ENCODE measurements at regions not wholly inside any gene's neighbourhood (a gene's known extent, or its start where the extent isn't known, plus 50 kb on each side); places are given as distances from the start of the nearest gene placed in this dataset.
A peak's percentile ranks its signal among the peaks of the same experiment; 100 is the strongest.
"Not testable (repeated sequence)": the region's sequence is repeated elsewhere in the genome, so short reads cannot be mapped to it uniquely, and the experiment has no call there.

GRCh38 chr21:20882462-20883407, 115.5 kb upstream of the NCAM2 start:
- peak in 1 of 2 experiments; percentile 15 for DNase-seq

GRCh38 chr21:20883408-20883800, 114.8 kb upstream of the NCAM2 start:
- no peak for DNase-seq

DNA sequence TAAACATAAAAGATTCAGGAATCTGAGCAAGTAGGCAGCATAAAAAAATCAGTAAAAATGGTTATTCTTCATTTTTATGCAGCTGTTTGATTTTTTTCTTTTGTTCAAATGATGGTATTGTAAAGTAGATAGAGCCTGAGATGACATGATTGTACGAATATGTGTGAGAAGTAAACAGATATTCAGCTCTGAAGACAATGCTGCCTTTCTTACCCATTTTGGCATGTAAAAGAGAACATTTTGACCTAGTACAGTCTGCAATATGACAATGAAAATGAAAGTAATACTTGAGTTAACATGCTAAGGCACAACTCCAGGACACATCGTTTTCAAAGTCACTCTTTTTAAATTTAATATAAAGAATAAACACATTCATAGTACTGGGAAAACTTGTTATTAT, 95.7 kb upstream of the NCAM2 start:
- DNase-seq = no peak

GRCh38 chr21:20902998-20903397, 95.2 kb upstream of the NCAM2 start:
- DNase-seq = no peak

DNA sequence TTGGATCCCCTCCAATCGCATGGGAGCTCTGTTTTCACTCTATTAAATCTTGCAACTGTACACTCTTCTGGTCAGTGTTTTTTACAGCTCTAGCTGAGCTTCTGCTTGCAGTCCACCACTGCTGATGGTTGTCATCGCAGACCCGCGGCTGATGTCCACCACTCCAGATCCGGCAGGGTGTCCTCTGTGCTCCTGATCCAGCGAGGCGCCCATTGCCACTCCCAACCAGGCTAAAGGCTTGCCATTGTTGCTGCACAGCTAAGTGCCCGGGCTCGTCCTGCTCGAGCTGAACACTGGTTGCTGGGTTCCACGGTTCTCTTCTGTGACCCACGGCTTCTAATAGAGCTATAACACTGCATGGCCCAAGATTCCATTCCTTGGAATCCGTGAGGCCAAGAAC, 70.7 kb upstream of the NCAM2 start:
- DNase-seq = not testable (repeated sequence)

GRCh38 chr21:20942523-20942922, 55.7 kb upstream of the NCAM2 start:
- DNase-seq = no peak

DNA sequence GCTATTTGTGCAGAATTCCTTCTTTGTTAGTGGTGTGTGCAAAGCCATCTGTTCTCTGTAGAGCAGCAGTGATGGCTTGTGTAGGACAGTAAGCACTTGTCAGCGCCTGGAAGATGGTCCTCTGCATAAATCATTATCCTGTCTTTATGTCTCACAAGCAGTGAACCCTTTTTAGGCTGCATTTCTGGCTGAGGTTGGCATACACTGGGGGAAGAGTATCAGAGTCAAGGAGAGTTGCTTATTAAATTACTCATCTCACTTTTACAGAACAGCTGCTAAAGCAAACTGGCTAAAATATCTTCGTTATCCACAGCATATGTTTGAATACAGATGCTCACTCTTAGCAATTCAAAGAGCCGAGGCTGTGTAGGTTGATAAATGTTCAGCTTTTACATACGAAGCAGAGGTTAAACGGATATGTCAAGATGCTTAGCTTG, 54.6 kb upstream of the NCAM2 start:
- no peak for DNase-seq

DNA sequence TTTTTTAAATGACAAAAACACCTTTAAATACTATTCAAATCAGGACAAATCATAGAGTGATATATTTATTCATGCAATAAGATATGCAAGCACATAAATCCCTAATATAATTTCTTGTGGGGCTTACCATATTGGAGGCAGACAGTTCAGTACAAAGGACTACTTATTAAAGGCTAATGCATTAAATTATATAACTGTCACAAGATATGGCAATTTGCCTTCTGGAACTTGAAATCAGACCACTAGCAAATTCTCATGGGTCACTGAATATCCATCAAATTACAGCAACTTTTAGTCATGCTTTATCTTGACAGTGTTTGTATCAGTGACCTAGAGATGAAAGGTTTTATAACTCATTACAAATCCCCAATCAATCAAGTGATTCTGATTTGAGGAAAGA, 54.1 kb upstream of the NCAM2 start:
- DNase-seq = no peak

DNA sequence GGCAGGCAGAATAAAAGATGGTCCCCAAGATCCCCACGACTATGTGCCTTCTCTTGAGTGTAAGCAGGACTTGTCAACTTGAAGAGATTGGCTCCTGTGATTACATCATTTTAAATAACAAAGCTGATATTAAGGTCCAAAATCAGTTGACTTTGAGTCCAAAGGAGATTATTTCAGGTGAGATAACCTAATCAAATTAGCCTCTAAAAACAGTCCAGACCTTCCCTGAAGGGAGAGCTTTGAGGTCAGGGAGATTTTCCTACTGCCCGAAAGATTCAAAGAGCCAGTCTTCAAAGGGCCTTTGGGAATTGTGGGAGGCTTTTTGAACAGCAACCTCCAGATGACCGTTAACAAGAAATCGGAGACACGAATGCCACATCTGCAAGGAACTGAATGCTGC, 51.5 kb upstream of the NCAM2 start:
- no peak for DNase-seq

Data from activated T-cell treated with anti-CD3 and anti-CD28 coated beads, Interleukin-2, amount 50 U/mL, for 48 hours (primary cell).